GM23248 (cell line): ENCODE measurements at regions not wholly inside any gene's neighbourhood (a gene's known extent, or its start where the extent isn't known, plus 50 kb on each side); places are given as distances from the start of the nearest gene placed in this dataset.

ENCODE experiments used
- DNase-seq: peaks from one replicate; pipeline ENCODE4 v3.0.0-alpha.2; 2015
- H2AFZ ChIP-seq: fragments of 200-600 bp; sonication (generic); 2 replicates; pipeline ENCODE4 v1.6.1; 2016; ENCODE audit warnings: antibody characterized with exemption
- H3F3A ChIP-seq: fragments of 200-600 bp; sonication (generic); 2 replicates; pipeline ENCODE4 v1.6.1; 2016; ENCODE audit warnings: mild to moderate bottlenecking, antibody characterized with exemption, mixed run types; ENCODE audit not compliant: insufficient read depth
- H3K27ac ChIP-seq: fragments of 200-600 bp; sonication (generic); 2 replicates; pipeline ENCODE4 v1.5.1; 2016; ENCODE audit warnings: mild to moderate bottlenecking
- H3K27me3 ChIP-seq: fragments of 200-600 bp; sonication (generic); replicated peaks from 2 replicates; pipeline ENCODE4 v1.6.1; 2016; ENCODE audit warnings: mild to moderate bottlenecking; ENCODE audit not compliant: insufficient read depth
- H3K36me3 ChIP-seq: fragments of 200-600 bp; sonication (generic); 2 replicates; pipeline ENCODE4 v1.6.1; 2016; ENCODE audit warnings: low read depth, mild to moderate bottlenecking
- H3K4me1 ChIP-seq: fragments of 200-600 bp; sonication (generic); 2 replicates; pipeline ENCODE4 v1.6.1; 2016; ENCODE audit warnings: mild to moderate bottlenecking; ENCODE audit not compliant: insufficient read depth
- H3K4me2 ChIP-seq: fragments of 200-600 bp; sonication (generic); one replicate; pipeline ENCODE4 v1.6.1; 2016; ENCODE audit warnings: mild to moderate bottlenecking; ENCODE audit not compliant: unreplicated experiment
- H3K4me3 ChIP-seq: fragments of 200-600 bp; sonication (generic); 2 replicates; pipeline ENCODE4 v1.5.1; 2016; ENCODE audit warnings: mild to moderate bottlenecking
- H3K79me2 ChIP-seq: fragments of 200-600 bp; sonication (generic); 2 replicates; pipeline ENCODE4 v1.6.1; 2016; ENCODE audit warnings: mild to moderate bottlenecking; ENCODE audit not compliant: insufficient read depth
- H3K9ac ChIP-seq: fragments of 200-600 bp; sonication (generic); 2 replicates; pipeline ENCODE4 v1.6.1; 2016; ENCODE audit warnings: mild to moderate bottlenecking
- H3K9me2 ChIP-seq: fragments of 200-600 bp; sonication (generic); 2 replicates; pipeline ENCODE4 v1.6.1; 2016; ENCODE audit warnings: mixed run types, mild to moderate bottlenecking, moderate library complexity; ENCODE audit not compliant: insufficient read depth
- H3K9me3 ChIP-seq: fragments of 200-600 bp; sonication (generic); one replicate; pipeline ENCODE4 v1.6.1; 2017; ENCODE audit warnings: low read depth
- H4K20me1 ChIP-seq: fragments of 200-600 bp; sonication (generic); 2 replicates; pipeline ENCODE4 v1.6.0; 2016; ENCODE audit not compliant: insufficient read depth
- EZH2 ChIP-seq: fragments of 200-600 bp; sonication (generic); IDR thresholded peaks from 2 replicates; pipeline ENCODE4 v1.6.1; 2018; ENCODE audit warnings: antibody characterized with exemption, mild to moderate bottlenecking; ENCODE audit not compliant: insufficient read depth, poor library complexity, severe bottlenecking
- EZH2phosphoT487 ChIP-seq: fragments of 200-600 bp; sonication (generic); IDR thresholded peaks from 2 replicates; pipeline ENCODE4 v1.6.1; 2018; ENCODE audit warnings: antibody characterized with exemption, moderate library complexity, mild to moderate bottlenecking, low read depth; ENCODE audit not compliant: insufficient read depth
- whole genome bisulfite sequencing, 2 experiments: methylation state at CpG; one replicate each; pipeline ENCODE4 v1.1.6; 2015 to 2017; ENCODE audit warnings: low lambda C conversion rate in 2 of 2, low coverage in 1 of 2; ENCODE audit errors: missing lambda C conversion rate in 2 of 2; 5-methylcytosine and 5-hydroxymethylcytosine counted together
- in situ Hi-C: fragments of 300-500 bp; cut with MboI; formaldehyde crosslinking; loops from 2 replicates; pipeline ENCODE4 v1.15.0; 2020

GRCh38 chr12:38556647-38557046 is 240.1 kb downstream of the ALG10B start:
- no peak for DNase-seq
- H3K27ac ChIP-seq, result no peak overlapping the region
- H4K20me1 ChIP-seq, result peaks cover 3% of the 10 kb centered on the region; the same call in 1 of the 2 replicates
- no peak for TF ChIP-seq EZH2
- TF ChIP-seq EZH2phosphoT487, result no peak
- no peak overlapping the region for H3K9ac ChIP-seq
- H2AFZ ChIP-seq, result no peak overlapping the region
- no peak overlapping the region for H3K4me2 ChIP-seq
- H3K36me3 ChIP-seq, result no peaks in the 10 kb centered on the region
- H3K79me2 ChIP-seq, result no peaks in the 10 kb centered on the region
- no peak overlapping the region for H3K4me3 ChIP-seq
- no peaks in the 10 kb centered on the region for H3K4me1 ChIP-seq
- H3K9me3 ChIP-seq, result no peaks in the 10 kb centered on the region
- H3K27me3 ChIP-seq, result no peaks in the 10 kb centered on the region
- WGBS, 2 experiments, result 0 to 1% methylated on average over 2 of the region's 2 CpGs
- H3F3A ChIP-seq, result no peaks in the 10 kb centered on the region
- in situ Hi-C loops, result no loop called here
- H3K9me2 ChIP-seq, result no peaks in the 10 kb centered on the region

- no peaks in the 10 kb centered on the region for H3F3A ChIP-seq
- H3K36me3 ChIP-seq, result no peaks in the 10 kb centered on the region
- no peaks in the 10 kb centered on the region for H3K79me2 ChIP-seq
- H2AFZ ChIP-seq, result no peak overlapping the region
- TF ChIP-seq EZH2 (no peak), EZH2phosphoT487 (no peak)
- no peak overlapping the region for H3K4me3 ChIP-seq
- in situ Hi-C loops, result no loop called here
- 4 to 9% methylated on average over 2 of the region's 2 CpGs for WGBS, 2 experiments
- no peak for DNase-seq
- H3K9me3 ChIP-seq, result no peaks in the 10 kb centered on the region
- no peaks in the 10 kb centered on the region for H3K4me1 ChIP-seq
- no peaks in the 10 kb centered on the region for H3K9me2 ChIP-seq
- no peak overlapping the region for H3K4me2 ChIP-seq
- H3K9ac ChIP-seq, result no peak overlapping the region
- H4K20me1 ChIP-seq, result no peaks in the 10 kb centered on the region
- no peaks in the 10 kb centered on the region for H3K27me3 ChIP-seq
- no peak overlapping the region for H3K27ac ChIP-seq
These were observed 268.5 kb downstream of the ALG10B start for GRCh38 chr12:38585086-38585485.

GRCh38 chr12:38586789-38587188 is 270.2 kb downstream of the ALG10B start:
- no peak overlapping the region for H3K4me3 ChIP-seq
- H3F3A ChIP-seq, result no peaks in the 10 kb centered on the region
- no peak overlapping the region for H2AFZ ChIP-seq
- no peak for TF ChIP-seq EZH2
- no peak for TF ChIP-seq EZH2phosphoT487
- no peak overlapping the region for H3K9ac ChIP-seq
- H3K27me3 ChIP-seq, result no peaks in the 10 kb centered on the region
- in situ Hi-C loops, result no loop called here
- H4K20me1 ChIP-seq, result no peaks in the 10 kb centered on the region
- H3K4me2 ChIP-seq, result no peak overlapping the region
- no peaks in the 10 kb centered on the region for H3K9me3 ChIP-seq
- peak; percentile 14 for DNase-seq
- no peak overlapping the region for H3K27ac ChIP-seq
- no peaks in the 10 kb centered on the region for H3K4me1 ChIP-seq
- H3K9me2 ChIP-seq, result no peaks in the 10 kb centered on the region
- H3K36me3 ChIP-seq, result no peaks in the 10 kb centered on the region
- no peaks in the 10 kb centered on the region for H3K79me2 ChIP-seq

GRCh38 chr12:38587594-38587993 is 271.0 kb downstream of the ALG10B start:
- Histone ChIP-seq H3K9ac (no peak overlapping the region), H3K4me3 (no peak overlapping the region), H3K27ac (no peak overlapping the region), H3K27me3 (no peaks in the 10 kb centered on the region), H3K36me3 (no peaks in the 10 kb centered on the region), H3K9me2 (no peaks in the 10 kb centered on the region), H3K9me3 (no peaks in the 10 kb centered on the region), H2AFZ (no peak overlapping the region), H3F3A (no peaks in the 10 kb centered on the region), H3K79me2 (no peaks in the 10 kb centered on the region), H3K4me1 (no peaks in the 10 kb centered on the region), H3K4me2 (no peak overlapping the region), H4K20me1 (no peaks in the 10 kb centered on the region)
- TF ChIP-seq EZH2phosphoT487, result no peak
- TF ChIP-seq EZH2, result no peak
- in situ Hi-C loops, result no loop called here
- WGBS, 2 experiments, result 0% methylated on average over 1 of the region's 1 CpG
- DNase-seq, result no peak

GRCh38 chr12:38588624-38589305 is 272.2 kb downstream of the ALG10B start:
- H4K20me1 ChIP-seq, result no peaks in the 10 kb centered on the region
- no peak overlapping the region for H3K9ac ChIP-seq
- no peaks in the 10 kb centered on the region for H3K9me2 ChIP-seq
- H3K79me2 ChIP-seq, result no peaks in the 10 kb centered on the region
- no peak overlapping the region for H3K27ac ChIP-seq
- no peaks in the 10 kb centered on the region for H3K36me3 ChIP-seq
- no peaks in the 10 kb centered on the region for H3K27me3 ChIP-seq
- H2AFZ ChIP-seq, result no peak overlapping the region
- WGBS, 2 experiments, result 1 to 4% methylated on average over 4 of the region's 4 CpGs
- no peak for DNase-seq
- H3K4me2 ChIP-seq, result no peak overlapping the region
- TF ChIP-seq EZH2, result no peak
- TF ChIP-seq EZH2phosphoT487, result no peak
- no peaks in the 10 kb centered on the region for H3K9me3 ChIP-seq
- H3K4me3 ChIP-seq, result no peak overlapping the region
- no peaks in the 10 kb centered on the region for H3F3A ChIP-seq
- H3K4me1 ChIP-seq, result no peaks in the 10 kb centered on the region
- in situ Hi-C loops, result no loop called here
